BLaER1 treated with 17β-estradiol and CSF1 and Interleukin-3, amounts not matched to agents 10 nM and 100 nM (cell line): ENCODE measurements at regions not wholly inside any gene's neighbourhood (a gene's known extent, or its start where the extent isn't known, plus 50 kb on each side); places are given as distances from the start of the nearest gene placed in this dataset.
A peak's percentile ranks its signal among the peaks of the same experiment; 100 is the strongest.

Experiments
- H3K27ac ChIP-seq, 11 experiments: shearing (Covaris generic); formaldehyde crosslinking; 2 replicates each; pipeline ENCODE4 v1.8.1; 2022
- H3K27me3 ChIP-seq, 11 experiments: shearing (Covaris generic); formaldehyde crosslinking; 2 replicates each; pipeline ENCODE4 v1.8.1; 2022
- H3K36me3 ChIP-seq, 11 experiments: shearing (Covaris generic); formaldehyde crosslinking; 2 replicates each; pipeline ENCODE4 v1.8.1; 2022
- H3K4me1 ChIP-seq, 10 experiments: shearing (Covaris generic); formaldehyde crosslinking; 2 replicates each; pipeline ENCODE4 v1.8.1; 2022
- H3K4me2 ChIP-seq, 11 experiments: shearing (Covaris generic); formaldehyde crosslinking; 2 replicates each; pipeline ENCODE4 v1.8.1; 2022
- H3K4me3 ChIP-seq, 10 experiments: shearing (Covaris generic); formaldehyde crosslinking; 2 replicates each; pipeline ENCODE4 v1.8.1; 2022
- H3K9ac ChIP-seq, 11 experiments: shearing (Covaris generic); formaldehyde crosslinking; 2 replicates each; pipeline ENCODE4 v1.8.1; 2022
- H3K9me3 ChIP-seq, 11 experiments: shearing (Covaris generic); formaldehyde crosslinking; replicated peaks in 1 of 11; 2 replicates each; pipeline ENCODE4 v1.8.1; 2022
- H4K20me1 ChIP-seq, 11 experiments: shearing (Covaris generic); formaldehyde crosslinking; 2 replicates each; pipeline ENCODE4 v1.8.1; 2022
- Cebpa-rat ChIP-seq, 11 experiments: shearing (Covaris generic); IDR thresholded peaks; 2 replicates each; pipeline ENCODE4 v1.8.1; 2022

- 0 out of 20 replicates have a peak, but pooled peaks cover 0 to 8% (median 0%) of the 10 kb centered on the region in 10 experiments for H3K4me1 ChIP-seq
- no peaks in the 10 kb centered on the region for H3K27me3 ChIP-seq
- H4K20me1 ChIP-seq, result no peaks in the 10 kb centered on the region
- H3K27ac ChIP-seq, result no peak overlapping the region
- no peak overlapping the region for H3K4me2 ChIP-seq
- no peaks in the 10 kb centered on the region for H3K9me3 ChIP-seq
- TF ChIP-seq Cebpa-rat (IDR thresholded peaks at IDR 0.05), result no peak
- H3K36me3 ChIP-seq, result no peaks in the 10 kb centered on the region
- no peak overlapping the region for H3K9ac ChIP-seq
- H3K4me3 ChIP-seq, result no peak overlapping the region
Observed at GRCh38 chr10:29900865-29901264, 158.5 kb downstream of the JCAD start.

GRCh38 chr10:29897999-29898716, 161.2 kb downstream of the JCAD start:
- Histone ChIP-seq H3K4me1 (0 out of 20 replicates have a peak, but pooled peaks cover 0 to 4% (median 0%) of the 10 kb centered on the region in 10 experiments), H3K36me3 (no peaks in the 10 kb centered on the region), H3K4me2 (no peak overlapping the region), H4K20me1 (no peaks in the 10 kb centered on the region), H3K4me3 (no peak overlapping the region), H3K9ac (no peak overlapping the region), H3K9me3 (peaks cover 0 to 17% (median 0%) of the 10 kb centered on the region in 11 experiments; a peak in 3 of 22 replicates), H3K27ac (no peak overlapping the region), H3K27me3 (no peaks in the 10 kb centered on the region)
- TF ChIP-seq Cebpa-rat (IDR thresholded peaks at IDR 0.05), result no peak

GRCh38 chr10:29897430-29897829, 162.0 kb downstream of the JCAD start:
- no peak overlapping the region for H3K4me3 ChIP-seq
- H3K4me2 ChIP-seq, result no peak overlapping the region
- no peaks in the 10 kb centered on the region for H4K20me1 ChIP-seq
- H3K9ac ChIP-seq, result no peak overlapping the region
- no peaks in the 10 kb centered on the region for H3K36me3 ChIP-seq
- peaks cover 0 to 17% (median 0%) of the 10 kb centered on the region in 11 experiments; a peak in 3 of 22 replicates for H3K9me3 ChIP-seq
- TF ChIP-seq Cebpa-rat (IDR thresholded peaks at IDR 0.05), result no peak
- H3K27me3 ChIP-seq, result no peaks in the 10 kb centered on the region
- no peak overlapping the region for H3K27ac ChIP-seq
- H3K4me1 ChIP-seq, result no peaks in the 10 kb centered on the region

- Histone ChIP-seq H3K4me2 (no peak overlapping the region), H3K4me1 (no peaks in the 10 kb centered on the region), H3K4me3 (no peak overlapping the region), H3K9me3 (peaks cover 0 to 17% (median 0%) of the 10 kb centered on the region in 11 experiments; a peak in 3 of 22 replicates), H3K27me3 (no peaks in the 10 kb centered on the region), H3K27ac (no peak overlapping the region), H3K9ac (no peak overlapping the region), H3K36me3 (no peaks in the 10 kb centered on the region), H4K20me1 (no peaks in the 10 kb centered on the region)
- TF ChIP-seq Cebpa-rat (IDR thresholded peaks at IDR 0.05), result no peak
Observed at GRCh38 chr10:29896053-29896452, 163.3 kb downstream of the JCAD start.

- H3K4me1 ChIP-seq, result no peaks in the 10 kb centered on the region
- no peak for TF ChIP-seq Cebpa-rat (IDR thresholded peaks at IDR 0.05)
- H3K36me3 ChIP-seq, result no peaks in the 10 kb centered on the region
- H3K4me2 ChIP-seq, result no peak overlapping the region
- no peak overlapping the region for H3K4me3 ChIP-seq
- no peak overlapping the region for H3K27ac ChIP-seq
- no peaks in the 10 kb centered on the region for H4K20me1 ChIP-seq
- peaks cover 0 to 17% (median 0%) of the 10 kb centered on the region in 11 experiments; a peak in 3 of 22 replicates for H3K9me3 ChIP-seq
- H3K27me3 ChIP-seq, result no peaks in the 10 kb centered on the region
- no peak overlapping the region for H3K9ac ChIP-seq
Observed at GRCh38 chr10:29895456-29895855, 163.9 kb downstream of the JCAD start.

GRCh38 chr10:29888321-29888720, 171.1 kb downstream of the JCAD start:
- H3K27ac ChIP-seq, result no peak overlapping the region
- no peak overlapping the region for H3K9ac ChIP-seq
- H3K9me3 ChIP-seq, result peaks cover 0 to 8% (median 0%) of the 10 kb centered on the region in 11 experiments; a peak in 2 of 22 replicates
- no peak for TF ChIP-seq Cebpa-rat (IDR thresholded peaks at IDR 0.05)
- H3K36me3 ChIP-seq, result no peaks in the 10 kb centered on the region
- H3K4me2 ChIP-seq, result no peak overlapping the region
- H3K4me1 ChIP-seq, result no peaks in the 10 kb centered on the region
- no peaks in the 10 kb centered on the region for H4K20me1 ChIP-seq
- H3K4me3 ChIP-seq, result no peak overlapping the region
- no peaks in the 10 kb centered on the region for H3K27me3 ChIP-seq

- Histone ChIP-seq H3K27ac (no peak overlapping the region), H3K4me1 (peaks cover 0 to 7% (median 0%) of the 10 kb centered on the region in 10 experiments; a peak in 4 of 20 replicates), H3K9ac (no peak overlapping the region), H3K4me2 (no peak overlapping the region), H3K36me3 (no peaks in the 10 kb centered on the region), H3K4me3 (no peak overlapping the region), H3K27me3 (no peaks in the 10 kb centered on the region), H4K20me1 (no peaks in the 10 kb centered on the region), H3K9me3 (no peaks in the 10 kb centered on the region)
- TF ChIP-seq Cebpa-rat (IDR thresholded peaks at IDR 0.05), result no peak
Observed at GRCh38 chr10:29886299-29886698, 173.1 kb downstream of the JCAD start.

- no peaks in the 10 kb centered on the region for H4K20me1 ChIP-seq
- no peak overlapping the region for H3K9ac ChIP-seq
- H3K4me3 ChIP-seq, result no peak overlapping the region
- peak overlapping the region in 1 of 11 experiments; percentile 6; a peak in 1 of 22 replicates for H3K4me2 ChIP-seq
- H3K27ac ChIP-seq, result peak overlapping the region in 1 of 11 experiments; percentile 3; a peak in 1 of 22 replicates
- H3K36me3 ChIP-seq, result no peaks in the 10 kb centered on the region
- no peaks in the 10 kb centered on the region for H3K27me3 ChIP-seq
- no peak for TF ChIP-seq Cebpa-rat (IDR thresholded peaks at IDR 0.05)
- no peaks in the 10 kb centered on the region for H3K9me3 ChIP-seq
- H3K4me1 ChIP-seq, result peaks cover 8 to 24% (median 18%) of the 10 kb centered on the region in 10 experiments
Observed at GRCh38 chr10:29883231-29883630, 176.2 kb downstream of the JCAD start.

- H3K27me3 ChIP-seq, result no peaks in the 10 kb centered on the region
- H3K4me2 ChIP-seq, result peak overlapping the region in 3 of 11 experiments; percentile 6 to 42 (median 24); a peak in 6 of 22 replicates
- H3K36me3 ChIP-seq, result no peaks in the 10 kb centered on the region
- H3K4me3 ChIP-seq, result no peak overlapping the region
- no peak for TF ChIP-seq Cebpa-rat (IDR thresholded peaks at IDR 0.05)
- H3K9me3 ChIP-seq, result no peaks in the 10 kb centered on the region
- H3K27ac ChIP-seq, result peak overlapping the region in 4 of 11 experiments; percentile 3 to 30 (median 10); a peak in 4 of 22 replicates
- H3K4me1 ChIP-seq, result peaks cover 12 to 29% (median 22%) of the 10 kb centered on the region in 10 experiments
- H3K9ac ChIP-seq, result no peak overlapping the region
- H4K20me1 ChIP-seq, result no peaks in the 10 kb centered on the region
Observed at GRCh38 chr10:29882766-29883165, 176.6 kb downstream of the JCAD start.

GRCh38 chr10:29881811-29882210, 177.6 kb downstream of the JCAD start:
- no peak overlapping the region for H3K4me2 ChIP-seq
- H3K27me3 ChIP-seq, result no peaks in the 10 kb centered on the region
- no peaks in the 10 kb centered on the region for H3K9me3 ChIP-seq
- H3K4me1 ChIP-seq, result peaks cover 13 to 37% (median 29%) of the 10 kb centered on the region in 10 experiments
- H3K36me3 ChIP-seq, result no peaks in the 10 kb centered on the region
- no peak overlapping the region for H3K4me3 ChIP-seq
- H4K20me1 ChIP-seq, result no peaks in the 10 kb centered on the region
- no peak overlapping the region for H3K9ac ChIP-seq
- peak overlapping the region in 2 of 11 experiments; percentile 3 to 16; a peak in 1 of 22 replicates for H3K27ac ChIP-seq
- TF ChIP-seq Cebpa-rat (IDR thresholded peaks at IDR 0.05), result no peak
